ENCODE measurements at regions not wholly inside any gene's neighbourhood (a gene's known extent, or its start where the extent isn't known, plus 50 kb on each side); places are given as distances from the start of the nearest gene placed in this dataset.

DNA sequence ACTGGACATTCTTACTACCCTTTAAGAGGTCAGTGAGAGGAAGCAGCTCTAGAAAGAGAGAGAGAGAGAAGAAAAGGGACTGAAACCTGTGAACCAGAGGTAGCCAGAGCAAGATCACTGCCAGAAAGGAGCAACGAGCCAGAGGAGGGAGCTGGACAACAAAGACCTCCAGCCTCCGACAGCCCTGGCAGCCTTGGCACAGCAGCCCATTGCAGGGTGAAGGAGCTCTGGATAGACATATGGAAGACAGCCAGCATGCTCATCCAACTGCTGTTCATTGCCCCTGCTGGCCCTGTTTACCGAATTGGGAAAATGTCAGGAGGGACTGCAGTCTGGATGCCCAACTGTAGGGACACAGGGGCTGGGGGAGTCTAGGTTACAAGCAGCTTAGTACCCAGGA lies 228.4 kb upstream of the SLC35G4 start:
- TF ChIP-seq, protein P1, sequence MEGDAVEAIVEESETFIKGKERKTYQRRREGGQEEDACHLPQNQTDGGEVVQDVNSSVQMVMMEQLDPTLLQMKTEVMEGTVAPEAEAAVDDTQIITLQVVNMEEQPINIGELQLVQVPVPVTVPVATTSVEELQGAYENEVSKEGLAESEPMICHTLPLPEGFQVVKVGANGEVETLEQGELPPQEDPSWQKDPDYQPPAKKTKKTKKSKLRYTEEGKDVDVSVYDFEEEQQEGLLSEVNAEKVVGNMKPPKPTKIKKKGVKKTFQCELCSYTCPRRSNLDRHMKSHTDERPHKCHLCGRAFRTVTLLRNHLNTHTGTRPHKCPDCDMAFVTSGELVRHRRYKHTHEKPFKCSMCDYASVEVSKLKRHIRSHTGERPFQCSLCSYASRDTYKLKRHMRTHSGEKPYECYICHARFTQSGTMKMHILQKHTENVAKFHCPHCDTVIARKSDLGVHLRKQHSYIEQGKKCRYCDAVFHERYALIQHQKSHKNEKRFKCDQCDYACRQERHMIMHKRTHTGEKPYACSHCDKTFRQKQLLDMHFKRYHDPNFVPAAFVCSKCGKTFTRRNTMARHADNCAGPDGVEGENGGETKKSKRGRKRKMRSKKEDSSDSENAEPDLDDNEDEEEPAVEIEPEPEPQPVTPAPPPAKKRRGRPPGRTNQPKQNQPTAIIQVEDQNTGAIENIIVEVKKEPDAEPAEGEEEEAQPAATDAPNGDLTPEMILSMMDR (IDR thresholded peaks at IDR 0.05), result no peak
- no peak for TF ChIP-seq POLR2A (IDR thresholded peaks at IDR 0.05)
